B cell (primary cell): ENCODE measurements at regions not wholly inside any gene's neighbourhood (a gene's known extent, or its start where the extent isn't known, plus 50 kb on each side); places are given as distances from the start of the nearest gene placed in this dataset.

ENCODE experiments used
- CTCF ChIP-seq: fragments of 200-600 bp; IDR thresholded peaks from one replicate; pipeline ENCODE4 v1.8.0; 2022; ENCODE audit warnings: antibody characterized with exemption, mild to moderate bottlenecking
- EZH2 ChIP-seq: IDR thresholded peaks from 2 replicates; pipeline ENCODE4 v1.6.1; 2012; ENCODE audit warnings: borderline replicate concordance, low read depth, mild to moderate bottlenecking, moderate library complexity, low read length; ENCODE audit not compliant: insufficient read depth, poor library complexity, severe bottlenecking

- no peak for TF ChIP-seq CTCF
- TF ChIP-seq EZH2 = no peak
These were observed 359.5 kb upstream of the NPSR1 start for GRCh38 chr7:34298492-34299013.
